HK-2 (cell line): ENCODE measurements at regions not wholly inside any gene's neighbourhood (a gene's known extent, or its start where the extent isn't known, plus 50 kb on each side); places are given as distances from the start of the nearest gene placed in this dataset.
"Not testable (repeated sequence)": the region's sequence is repeated elsewhere in the genome, so short reads cannot be mapped to it uniquely, and the experiment has no call there.

Experiments
- DNase-seq: peaks from one replicate; pipeline ENCODE4 v3.0.0-alpha.2; 2018; ENCODE audit not compliant: unreplicated experiment

DNA sequence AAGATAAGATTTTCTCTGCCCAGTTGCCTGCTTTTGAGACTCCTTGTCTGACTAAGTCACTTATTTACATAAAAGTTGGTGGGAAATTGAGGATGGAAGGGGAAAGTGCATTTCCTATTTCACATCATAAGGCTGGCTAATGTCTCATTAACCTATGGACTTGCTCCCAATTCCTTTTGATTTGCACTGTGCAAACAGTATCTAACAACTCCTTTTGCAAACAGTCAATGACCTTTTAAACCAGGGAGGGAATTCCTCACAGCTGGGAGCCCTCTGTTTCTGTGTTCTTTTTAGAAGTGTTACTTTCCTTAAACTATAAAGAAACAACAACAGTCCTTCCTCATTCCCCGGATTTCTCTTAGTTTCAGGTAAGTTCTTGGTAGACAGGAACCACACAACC, 272.8 kb downstream of the RND3 start:
- DNase-seq: no peak

DNA sequence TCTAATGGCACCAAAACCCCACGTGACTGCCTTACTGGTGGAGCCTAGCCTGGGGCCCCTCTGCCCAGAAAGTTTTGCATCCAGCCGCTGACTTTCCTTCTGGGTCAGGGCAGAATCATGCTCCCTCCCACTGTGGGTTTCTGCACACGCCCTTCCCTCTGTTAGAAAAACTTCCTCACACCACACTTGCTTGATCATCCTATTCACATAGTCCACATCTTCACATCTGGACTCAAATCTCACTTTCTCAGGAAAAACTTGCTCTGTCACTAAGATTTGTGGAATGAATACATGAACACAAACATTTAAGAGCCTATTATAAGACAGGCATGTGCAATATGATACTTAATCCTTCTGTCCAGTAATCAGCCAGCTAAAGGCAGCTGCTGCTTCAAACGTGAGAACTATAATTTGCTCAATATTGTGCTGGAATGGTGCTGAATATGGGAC, 274.7 kb downstream of the RND3 start:
- no peak for DNase-seq

- no peak for DNase-seq
Measured at GRCh38 chr2:150211164-150211631, 276.3 kb downstream of the RND3 start.

- DNase-seq: no peak
Measured at GRCh38 chr2:150209746-150210145, 277.7 kb downstream of the RND3 start.

DNA sequence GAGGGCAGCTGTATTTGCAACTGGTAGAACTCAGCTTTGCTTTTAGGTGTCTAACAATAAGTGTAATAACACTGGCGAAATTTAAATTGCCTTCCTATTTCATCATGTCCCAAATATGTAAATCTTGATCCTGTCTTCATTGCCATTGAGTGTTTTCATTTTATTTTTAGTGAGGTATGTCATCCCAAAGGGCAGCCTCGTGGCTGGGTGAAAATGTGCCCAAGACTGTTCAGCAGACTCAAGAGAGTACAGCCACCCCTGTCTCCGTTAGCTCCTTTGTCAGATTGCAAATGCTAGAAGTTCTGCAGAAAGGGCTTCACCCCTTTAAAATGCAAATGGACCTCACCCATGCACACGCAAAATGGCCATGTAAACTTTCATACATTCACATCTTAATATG, 278.8 kb downstream of the RND3 start:
- no peak for DNase-seq

DNA sequence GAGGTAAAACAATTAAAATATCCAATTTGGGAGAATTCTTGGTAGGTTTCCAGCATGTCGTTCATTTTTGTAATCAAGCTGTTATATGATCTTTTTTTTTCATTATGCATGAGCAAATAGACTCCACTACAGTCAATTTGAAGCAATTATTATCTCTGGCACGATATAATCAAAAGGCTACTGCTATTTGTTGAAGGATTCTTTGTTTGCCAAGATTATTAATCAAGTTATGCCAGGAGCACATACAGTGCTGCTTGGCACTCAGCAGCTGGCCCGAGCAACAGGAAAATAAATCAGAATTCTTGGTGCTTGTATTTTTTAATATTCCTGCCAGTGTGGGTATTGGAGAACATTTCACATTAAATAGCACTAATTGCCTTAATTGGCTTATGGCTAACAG, 279.5 kb downstream of the RND3 start:
- no peak for DNase-seq

DNA sequence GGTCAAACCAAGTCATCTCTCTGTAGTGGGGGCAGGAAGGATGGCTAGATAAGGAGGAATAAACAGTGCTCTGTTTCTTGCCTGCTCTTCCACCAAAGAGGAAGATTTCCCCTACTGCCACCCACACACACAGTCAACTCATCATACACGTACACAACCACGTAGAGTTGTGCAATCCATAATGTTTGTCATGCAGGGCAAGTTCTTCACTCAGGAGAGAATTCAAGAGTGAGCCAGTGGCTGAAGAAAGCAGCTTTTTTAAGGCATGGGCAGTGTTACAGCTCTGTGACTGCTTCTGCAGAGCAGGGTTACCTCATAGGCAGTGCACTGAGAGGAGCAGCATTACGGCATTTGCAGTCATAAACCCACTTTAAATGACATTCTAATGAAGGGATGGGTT, 283.0 kb downstream of the RND3 start:
- DNase-seq: no peak

DNA sequence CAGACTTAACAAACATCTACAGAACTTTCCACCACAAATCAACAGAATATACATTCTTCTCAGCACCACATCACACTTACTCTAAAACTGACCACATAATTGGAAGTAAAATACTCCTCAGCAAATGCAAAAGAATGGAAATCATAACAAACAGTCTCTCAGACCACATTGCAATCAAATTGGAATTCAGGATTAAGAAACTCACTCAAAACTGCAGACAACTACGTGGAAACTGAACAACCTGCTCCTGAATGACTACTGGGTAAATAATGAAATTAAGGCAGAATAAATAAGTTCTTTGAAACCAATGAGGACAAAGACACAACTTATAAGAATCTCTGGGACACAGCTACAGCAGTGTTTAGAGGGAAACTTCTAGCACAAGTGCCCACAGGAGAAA, 292.7 kb downstream of the RND3 start:
- not testable (repeated sequence) for DNase-seq

DNA sequence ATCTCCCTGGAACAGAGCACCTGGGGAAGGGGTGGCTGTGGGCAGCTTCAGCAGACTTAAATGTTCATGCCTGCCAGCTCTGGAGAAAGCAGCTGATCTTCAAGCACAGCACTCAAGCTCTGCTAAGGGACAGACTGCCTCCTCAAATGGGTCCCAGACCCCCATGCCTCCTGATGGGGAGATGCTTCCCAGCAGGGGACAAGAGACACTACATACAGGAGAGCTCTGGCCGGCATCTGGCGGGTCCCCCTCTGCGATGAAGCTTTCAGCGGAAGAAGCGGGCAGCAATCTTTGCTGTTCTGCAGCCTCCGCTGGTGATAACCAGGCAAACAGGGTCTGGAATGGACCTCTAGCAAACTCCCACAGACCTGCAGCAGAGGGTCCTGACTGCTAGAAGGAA, 294.8 kb downstream of the RND3 start:
- DNase-seq: no peak

DNA sequence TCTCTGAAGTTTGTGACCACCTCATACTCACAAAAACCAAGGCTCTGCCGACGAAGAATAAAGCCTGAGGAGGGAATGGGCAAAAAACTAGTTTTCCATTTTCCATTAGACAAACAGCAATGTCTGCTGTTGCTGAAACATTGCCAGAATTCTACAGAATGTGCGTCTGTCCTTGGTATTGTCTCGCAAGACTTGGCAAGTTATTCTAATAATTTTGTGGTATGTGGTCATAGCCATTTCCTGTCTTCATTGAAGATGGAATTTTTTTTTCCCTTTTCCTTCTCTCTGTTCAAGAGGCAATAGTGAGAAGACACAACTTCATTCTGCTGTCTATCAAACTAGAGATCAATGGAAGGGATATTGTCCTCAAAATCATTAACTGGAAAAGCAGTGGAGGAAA, 296.1 kb downstream of the RND3 start:
- peak; percentile 4 for DNase-seq

DNA sequence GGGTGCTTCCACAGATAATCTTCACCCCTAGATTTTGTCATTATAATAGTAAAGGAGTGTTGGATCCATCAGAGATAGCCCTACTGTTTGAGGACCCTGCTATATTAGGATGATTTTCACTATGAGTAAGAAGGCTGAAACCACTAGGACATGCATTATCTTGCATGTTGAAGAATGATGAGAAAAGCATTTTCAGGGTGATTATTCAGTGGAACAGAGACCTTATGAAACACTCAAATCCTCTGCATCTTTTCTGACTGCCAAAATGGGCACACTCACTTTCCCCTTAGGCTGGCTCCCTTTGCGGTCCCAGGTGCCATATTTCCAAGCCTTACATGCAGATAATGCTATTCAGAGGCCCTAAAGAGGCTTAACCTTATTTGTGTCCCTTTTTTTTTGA, 296.9 kb downstream of the RND3 start:
- no peak for DNase-seq

GRCh38 chr2:150188800-150189199, 298.7 kb downstream of the RND3 start:
- no peak for DNase-seq

- no peak for DNase-seq
Measured at GRCh38 chr2:150188177-150188576, 299.3 kb downstream of the RND3 start.

DNA sequence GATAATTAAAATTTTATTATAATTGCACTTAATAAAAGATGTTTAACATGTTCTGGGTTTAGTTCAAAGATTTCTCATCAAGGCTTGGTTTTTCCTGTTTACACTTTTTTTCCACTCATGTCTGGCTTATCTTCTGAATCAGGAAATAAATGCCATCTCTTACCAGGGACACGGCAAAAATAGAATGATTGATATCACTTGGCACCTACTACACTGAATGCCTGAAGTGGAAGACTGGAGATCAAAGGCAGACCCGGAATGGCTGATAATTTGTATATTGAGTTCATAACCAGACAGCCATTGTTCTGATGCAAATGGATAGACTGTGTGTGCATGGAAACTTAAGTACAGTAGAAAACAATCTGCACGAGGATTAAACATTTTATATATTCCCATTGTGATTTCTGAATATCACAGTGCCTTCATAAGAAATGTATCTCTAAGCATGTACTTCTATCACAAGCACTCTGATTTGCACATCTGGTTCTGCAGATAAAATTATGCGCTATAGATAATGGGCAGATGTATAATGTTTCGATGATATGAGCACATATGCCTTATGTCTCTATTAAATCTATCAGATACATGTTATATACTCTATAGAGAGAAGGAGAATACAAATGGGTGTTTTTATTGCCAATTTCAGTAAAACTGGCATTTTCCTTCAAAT, 304.8 kb downstream of the RND3 start:
- no peak for DNase-seq

DNA sequence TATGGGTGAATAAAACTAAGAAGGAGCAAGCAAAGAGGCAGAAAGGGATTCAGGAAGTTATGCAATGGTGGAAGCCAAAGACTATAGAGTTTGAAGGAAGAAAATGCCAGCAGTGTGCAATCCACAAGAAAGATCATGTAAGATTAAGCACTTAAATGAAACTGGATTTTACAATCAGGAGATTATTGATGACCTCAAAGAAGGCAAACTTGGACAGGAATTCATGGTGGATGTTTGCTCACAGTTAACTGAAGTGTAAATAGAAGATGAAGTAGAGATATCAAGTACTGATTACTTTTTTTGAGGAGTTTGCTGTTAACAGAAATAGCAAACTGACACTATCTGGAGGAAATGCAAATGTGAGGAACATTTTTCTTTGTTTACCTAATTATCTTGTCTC, 308.9 kb downstream of the RND3 start:
- DNase-seq: no peak

- DNase-seq: no peak
Measured at GRCh38 chr2:150174971-150175421, 312.5 kb downstream of the RND3 start.

DNA sequence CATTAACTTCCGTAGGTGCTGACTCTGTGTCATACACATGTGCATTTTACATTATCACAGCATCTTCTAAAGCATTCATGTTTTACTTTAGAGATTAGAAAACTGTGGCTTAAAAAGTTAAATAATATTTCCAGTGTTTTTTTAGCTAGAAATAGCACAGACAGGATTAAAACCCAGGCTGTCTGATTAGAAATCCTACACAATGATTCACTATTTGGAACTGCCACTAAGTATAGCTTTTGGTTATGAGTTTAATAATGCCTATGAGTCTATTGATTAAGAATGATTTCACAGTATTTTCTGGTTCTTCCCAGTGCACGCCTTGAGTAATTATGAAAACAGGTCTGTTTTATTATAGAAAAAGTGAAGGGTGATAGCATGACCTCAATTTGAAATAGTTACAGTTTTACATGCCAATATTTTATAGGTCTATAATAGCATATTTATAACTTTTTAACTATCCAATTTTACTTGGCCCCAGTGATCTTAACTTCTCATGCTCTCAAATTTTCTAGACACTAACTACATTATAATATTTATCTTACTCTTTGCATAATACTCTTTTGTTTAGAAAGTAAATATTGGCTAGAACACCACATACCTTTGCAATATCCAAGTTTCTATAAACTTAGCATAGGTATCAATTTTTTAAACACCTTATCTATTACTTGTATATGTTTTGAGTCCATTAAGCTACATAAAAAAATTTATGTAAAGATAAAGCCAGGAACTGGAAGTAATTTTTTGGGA, 313.2 kb downstream of the RND3 start:
- no peak for DNase-seq

DNA sequence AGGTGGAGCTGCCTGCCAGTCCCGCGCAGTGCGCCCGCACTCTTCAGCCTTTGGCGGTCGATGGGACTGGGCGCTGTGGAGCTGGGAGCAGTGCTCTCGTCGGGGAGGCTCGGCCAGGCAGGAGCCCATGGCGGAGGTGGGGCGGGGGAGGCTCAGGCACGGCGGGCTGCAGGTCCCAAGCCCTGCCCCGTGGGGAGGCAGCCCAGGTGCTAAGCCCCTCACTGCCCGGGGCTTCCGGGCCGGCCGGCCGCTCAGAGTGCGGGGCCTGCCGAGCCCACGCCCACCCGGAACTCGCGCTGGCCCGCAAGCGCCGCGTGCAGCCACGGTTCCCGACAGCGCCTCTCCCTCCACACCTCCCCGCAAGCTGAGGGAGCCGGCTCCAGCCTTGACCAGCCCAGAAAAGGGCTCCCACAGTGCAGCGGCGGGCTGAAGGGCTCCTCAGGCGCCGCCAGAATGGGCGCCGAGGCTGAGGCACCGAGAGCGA, 316.4 kb downstream of the RND3 start:
- DNase-seq: no peak

GRCh38 chr2:150169237-150169629, 318.2 kb downstream of the RND3 start:
- no peak for DNase-seq

DNA sequence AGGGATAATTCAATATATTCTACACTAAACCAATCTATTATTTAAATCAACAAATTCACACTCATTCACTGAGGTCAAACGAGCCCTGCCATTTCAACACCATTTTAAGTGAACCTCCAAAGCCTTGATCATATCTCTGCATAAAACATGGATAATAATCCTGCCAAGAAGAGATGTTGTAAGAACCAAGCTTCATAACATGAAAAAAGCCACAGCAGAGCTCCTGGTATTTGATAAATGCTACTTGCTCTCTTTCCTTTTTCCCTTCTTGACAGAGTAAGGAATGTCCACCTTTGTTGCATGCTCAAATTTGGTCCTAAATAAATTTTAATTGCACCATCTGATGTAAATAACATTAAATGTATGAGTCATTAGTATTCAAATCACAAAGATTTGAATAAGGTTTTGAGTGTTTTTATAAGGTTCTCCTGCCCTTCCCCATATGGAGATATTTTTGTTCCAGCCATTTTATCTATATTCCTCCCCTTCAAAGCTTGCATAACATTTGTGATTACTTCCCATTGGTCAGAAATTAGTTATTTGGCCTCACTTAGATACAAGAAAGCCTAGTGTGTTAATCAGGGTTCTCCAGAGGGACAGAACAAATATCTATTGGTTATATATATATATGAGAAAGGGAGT, 318.8 kb downstream of the RND3 start:
- no peak for DNase-seq

DNA sequence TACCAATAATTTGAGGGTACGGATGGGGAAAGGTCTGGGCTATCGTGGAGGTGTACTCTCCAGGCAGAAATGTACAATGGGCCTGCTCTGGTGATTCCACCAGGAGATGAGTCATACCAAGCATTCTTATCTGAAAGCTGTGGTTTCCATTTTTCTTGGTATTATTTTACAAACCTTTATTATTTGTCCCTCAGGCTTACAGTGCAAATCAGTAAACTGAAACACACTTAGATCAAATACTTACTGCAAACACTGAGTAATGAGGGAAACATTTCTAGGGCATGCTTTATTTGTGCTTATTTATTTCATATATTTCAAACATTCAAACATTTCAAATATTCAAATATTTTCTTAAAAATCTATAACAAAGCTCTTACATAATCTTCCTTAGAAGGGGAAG, 319.8 kb downstream of the RND3 start:
- no peak for DNase-seq

GRCh38 chr2:150166313-150167051, 321.0 kb downstream of the RND3 start:
- no peak for DNase-seq
